ENCODE measurements at regions not wholly inside any gene's neighbourhood (a gene's known extent, or its start where the extent isn't known, plus 50 kb on each side); places are given as distances from the start of the nearest gene placed in this dataset.
"Not testable (repeated sequence)": the region's sequence is repeated elsewhere in the genome, so short reads cannot be mapped to it uniquely, and the experiment has no call there.

DNA sequence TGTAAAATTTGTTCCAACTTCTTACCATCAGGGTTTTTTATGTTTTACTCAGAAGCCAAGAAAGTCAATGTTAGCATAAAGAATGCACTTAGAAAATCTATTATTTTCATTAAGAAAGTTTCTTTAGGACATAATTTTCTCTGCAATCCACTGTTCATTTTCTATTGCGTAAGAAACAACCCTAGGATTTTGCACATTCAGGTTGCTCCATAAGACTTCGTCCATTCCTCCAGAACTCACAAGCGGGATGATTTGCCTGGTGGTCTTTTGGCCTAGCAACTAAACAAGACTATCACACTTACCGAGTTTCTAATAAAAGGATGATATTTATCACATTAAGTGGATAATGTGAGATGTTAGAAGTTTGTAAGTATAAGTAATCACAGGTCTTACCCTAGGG lies 376.3 kb upstream of the INTU start:
- DNase-seq: no peak

- no peak for DNase-seq
Measured at GRCh38 chr4:127261476-127261875, 371.3 kb upstream of the INTU start.

GRCh38 chr4:127268367-127268766 lies 364.4 kb upstream of the INTU start:
- no peak for DNase-seq

DNA sequence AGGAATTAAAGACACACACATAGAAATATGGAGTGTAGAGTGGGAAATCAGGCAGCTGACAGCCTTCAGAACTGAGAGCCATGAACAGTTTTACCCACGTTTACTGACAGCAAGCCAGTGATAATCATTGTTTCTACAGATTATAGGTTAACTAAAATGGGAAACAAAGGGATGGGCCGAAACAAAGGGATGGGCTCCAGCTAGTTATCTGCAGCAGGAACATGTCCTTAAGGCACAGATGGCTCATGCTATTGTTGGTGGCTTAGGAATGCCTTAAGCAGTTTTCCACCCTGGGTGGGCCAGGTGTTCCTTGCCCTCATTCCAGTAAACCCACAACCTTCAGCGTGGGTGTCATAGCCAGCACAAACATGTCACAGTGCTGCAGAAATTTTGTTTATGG lies 355.7 kb upstream of the INTU start:
- not testable (repeated sequence) for DNase-seq

DNA sequence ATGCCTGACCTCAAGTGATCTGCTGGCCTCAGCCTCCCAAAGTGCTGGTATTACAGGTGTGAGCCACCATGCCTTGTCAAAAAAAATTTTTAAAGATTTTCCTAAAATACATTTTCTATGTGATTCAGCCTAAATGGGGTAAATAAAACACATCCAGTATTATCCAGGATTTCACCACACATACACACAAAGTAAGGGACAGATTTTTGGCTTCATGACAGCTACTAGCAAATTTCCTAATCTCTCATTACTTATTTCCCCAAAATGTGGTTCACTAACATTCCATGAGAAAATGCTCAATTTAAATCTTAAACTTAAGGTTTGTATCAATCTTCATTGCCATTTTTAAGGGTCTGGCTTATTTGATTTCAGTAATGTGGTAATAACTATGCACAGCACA lies 348.5 kb upstream of the INTU start:
- no peak for DNase-seq

- no peak for DNase-seq
Measured at GRCh38 chr4:127291316-127291715, 341.4 kb upstream of the INTU start.

DNA sequence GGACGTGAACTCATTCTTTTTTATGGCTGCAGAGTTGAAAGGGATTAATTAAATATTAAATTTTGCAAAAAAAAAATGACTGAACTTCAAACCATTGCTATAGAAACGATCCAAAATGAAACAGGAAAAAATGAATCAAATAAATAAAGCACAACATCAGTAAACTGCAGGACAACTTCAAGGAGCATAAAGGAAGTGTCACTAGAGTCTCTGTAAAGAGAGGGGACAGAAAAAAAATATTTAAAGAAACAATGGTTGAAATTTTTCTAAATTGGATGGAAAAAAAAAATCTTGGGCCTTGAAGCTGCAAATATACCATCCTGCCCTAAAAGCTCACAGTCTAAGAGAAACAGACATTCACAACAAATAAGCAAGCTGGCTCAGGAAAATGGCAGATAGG lies 339.3 kb upstream of the INTU start:
- DNase-seq: no peak

DNA sequence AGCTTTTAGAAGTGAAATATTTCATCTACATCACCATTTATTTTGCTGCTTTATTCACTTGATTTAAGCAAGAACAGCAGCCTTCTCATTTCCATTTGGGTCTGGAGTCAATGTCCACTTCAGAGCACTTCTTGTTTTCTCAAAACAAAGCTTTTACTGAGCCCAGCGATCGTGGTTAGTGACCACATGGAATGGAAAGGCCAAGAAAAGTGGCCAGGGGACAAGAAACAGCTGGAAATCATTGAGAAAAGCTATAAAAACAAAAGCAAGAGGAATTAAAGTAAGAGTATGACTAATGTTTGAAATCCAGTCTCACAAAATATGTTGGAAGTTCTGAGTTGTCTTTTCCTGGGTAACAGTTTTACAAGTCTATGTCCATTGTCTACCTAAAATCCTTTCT lies 328.4 kb upstream of the INTU start:
- no peak for DNase-seq

DNA sequence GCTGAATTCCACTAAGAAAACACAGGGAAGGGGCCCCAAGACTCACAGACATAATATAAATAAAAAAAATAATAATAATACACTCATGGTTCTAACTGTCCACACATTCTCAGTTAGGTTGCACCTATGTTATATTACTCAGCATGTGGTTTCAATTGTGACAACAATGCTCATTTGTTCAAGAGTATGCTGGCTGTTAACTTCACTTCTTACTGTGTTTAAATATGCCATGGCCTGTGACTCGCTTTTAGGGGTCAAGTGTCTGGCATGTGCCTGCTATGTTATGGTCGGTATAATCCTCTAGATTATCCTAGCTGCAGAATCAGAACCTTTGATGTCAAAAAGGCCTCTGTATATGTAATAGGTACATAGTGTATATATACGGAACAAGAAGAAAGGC lies 324.8 kb upstream of the INTU start:
- no peak for DNase-seq

- no peak for DNase-seq
Measured at GRCh38 chr4:127309369-127310102, 323.2 kb upstream of the INTU start.

DNA sequence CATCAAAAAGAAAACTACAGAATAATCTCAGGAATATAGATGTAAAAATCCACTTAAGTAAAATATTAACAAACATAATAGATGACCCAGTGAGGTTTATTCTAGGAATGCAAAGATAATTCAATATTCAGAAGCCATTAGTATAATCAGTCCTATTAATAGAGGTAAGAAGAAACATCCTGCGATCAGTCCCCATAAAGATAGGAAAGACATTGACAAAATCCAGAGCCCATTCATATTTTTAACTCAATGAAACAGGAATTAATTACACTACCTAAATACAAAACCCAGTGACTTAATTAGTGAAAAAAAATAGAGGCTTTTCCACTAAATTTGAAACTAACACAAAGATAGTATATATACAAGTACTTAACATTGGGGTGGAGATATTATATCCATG lies 321.4 kb upstream of the INTU start:
- no peak for DNase-seq

- DNase-seq: no peak
Measured at GRCh38 chr4:127311924-127312323, 320.8 kb upstream of the INTU start.

GRCh38 chr4:127313767-127314166 lies 319.0 kb upstream of the INTU start:
- no peak for DNase-seq

DNA sequence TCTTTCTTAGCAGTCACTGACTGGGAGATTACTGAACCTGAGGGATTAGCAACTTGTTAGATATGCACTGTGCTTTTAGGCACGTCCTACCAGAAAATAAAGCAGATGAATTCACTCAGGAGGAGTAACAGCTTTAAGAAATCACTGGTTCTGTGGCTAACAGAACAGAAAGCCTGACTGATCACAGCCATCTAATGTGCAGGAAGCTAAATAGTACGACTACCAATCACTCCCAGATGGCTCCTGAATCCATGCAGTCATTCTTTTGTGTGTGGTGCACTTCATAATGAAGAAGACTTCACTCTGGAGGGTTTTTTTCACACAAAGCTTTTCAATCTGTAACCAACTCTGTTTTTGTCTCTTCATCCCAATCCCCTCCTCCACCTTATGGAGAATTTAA lies 305.3 kb upstream of the INTU start:
- no peak for DNase-seq

GRCh38 chr4:127335073-127335620 lies 297.6 kb upstream of the INTU start:
- DNase-seq: no peak

DNA sequence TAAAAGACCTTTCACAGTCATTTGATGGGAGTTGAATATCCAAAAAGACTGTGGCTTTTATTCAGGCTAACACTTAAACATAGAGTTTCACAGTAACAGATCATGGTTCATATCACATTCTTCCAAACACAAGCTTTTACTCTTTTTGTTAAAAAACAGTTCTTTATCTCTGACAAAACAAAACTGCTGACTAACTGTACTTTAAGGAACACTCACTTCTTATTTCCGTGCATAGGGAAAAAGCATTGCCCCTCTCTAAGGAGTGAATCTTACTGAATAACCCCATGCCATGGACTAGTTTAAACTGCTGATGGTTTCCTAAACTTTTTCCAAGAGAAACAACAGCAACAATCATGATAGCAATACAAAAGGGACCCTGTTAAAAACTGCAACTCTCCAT lies 297.0 kb upstream of the INTU start:
- no peak for DNase-seq

GRCh38 chr4:127343123-127343522 lies 289.6 kb upstream of the INTU start:
- DNase-seq: not testable (repeated sequence)

- DNase-seq: no peak
Measured at GRCh38 chr4:127344071-127344470, 288.7 kb upstream of the INTU start.

- DNase-seq: no peak
Measured at GRCh38 chr4:127347936-127348335, 284.8 kb upstream of the INTU start.

GRCh38 chr4:127352220-127353113 lies 280.3 kb upstream of the INTU start:
- no peak for DNase-seq

GRCh38 chr4:127355743-127356142 lies 277.0 kb upstream of the INTU start:
- DNase-seq: no peak

- no peak for DNase-seq
Measured at GRCh38 chr4:127357765-127358164, 275.0 kb upstream of the INTU start.

GRCh38 chr4:127362686-127363085 lies 270.1 kb upstream of the INTU start:
- no peak for DNase-seq

- DNase-seq: no peak
Measured at GRCh38 chr4:127364397-127364796, 268.4 kb upstream of the INTU start.

All from suppressor macrophage treated with lipopolysaccharide for 1 hour (primary cell).